AG08396 (cell line): ENCODE measurements at regions not wholly inside any gene's neighbourhood (a gene's known extent, or its start where the extent isn't known, plus 50 kb on each side); places are given as distances from the start of the nearest gene placed in this dataset.

Experiments used
- DNase-seq: peaks from one replicate; pipeline ENCODE4 v3.0.0; 2012; ENCODE audit warnings: low spot score, mixed read lengths

DNA sequence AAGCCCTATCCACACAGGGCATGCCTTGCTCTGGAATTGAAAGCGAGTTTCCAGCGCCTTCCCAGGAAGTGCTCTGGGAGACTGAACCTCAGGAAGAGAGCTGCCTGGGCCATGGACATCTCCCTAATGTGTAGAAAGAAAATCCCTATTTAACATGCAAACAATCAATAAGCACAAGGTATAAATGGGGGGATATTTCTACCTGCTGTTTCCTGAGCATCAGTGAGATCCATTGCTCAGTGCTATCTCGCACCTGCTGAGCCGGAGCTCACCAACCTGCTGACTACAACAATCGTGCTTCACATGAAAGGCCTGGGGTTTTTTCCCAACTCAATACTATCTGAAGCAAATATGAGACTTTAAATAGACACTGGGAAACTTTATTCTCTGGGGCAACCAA is 584.0 kb downstream of the GLRX3 start:
- no peak for DNase-seq

DNA sequence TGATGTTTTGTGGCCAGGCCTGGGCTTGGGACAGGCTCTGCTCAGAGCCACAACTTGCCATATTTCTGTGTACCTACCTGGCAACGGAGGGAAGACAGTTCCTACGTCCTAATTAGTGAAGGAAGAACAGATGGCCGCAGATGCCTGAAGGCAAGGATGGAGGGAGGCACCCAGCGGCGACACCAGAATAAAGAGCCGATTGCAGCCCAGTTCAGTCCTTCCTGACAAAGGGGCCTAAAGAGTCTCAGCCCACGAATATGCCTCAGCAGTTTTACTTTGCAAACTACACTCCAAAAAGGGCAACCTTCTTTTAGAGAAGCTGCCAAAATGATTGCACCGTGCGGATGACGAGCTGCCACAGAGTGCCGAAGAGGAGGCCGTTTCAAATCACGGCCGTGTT is 585.8 kb downstream of the GLRX3 start:
- no peak for DNase-seq

DNA sequence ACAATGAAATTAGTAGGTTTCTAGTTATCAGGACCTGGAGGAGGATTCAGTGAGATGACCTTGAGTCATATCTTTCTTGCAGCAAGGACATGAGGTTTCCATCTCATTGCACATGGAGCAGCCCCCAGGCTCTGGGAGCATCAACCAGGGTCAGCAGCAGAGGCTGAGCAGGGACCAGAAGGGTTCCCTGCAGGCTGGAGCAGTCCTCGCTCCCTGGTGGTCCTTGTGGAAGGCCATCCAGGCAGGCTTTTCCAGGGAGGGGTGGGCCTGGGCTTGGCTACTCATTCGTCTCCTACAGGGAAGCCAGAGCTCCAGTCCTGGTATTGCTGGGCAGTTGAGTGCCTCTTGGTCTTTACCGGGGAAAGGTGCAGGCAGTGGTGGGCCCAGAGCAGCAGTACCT is 587.5 kb downstream of the GLRX3 start:
- no peak for DNase-seq

DNA sequence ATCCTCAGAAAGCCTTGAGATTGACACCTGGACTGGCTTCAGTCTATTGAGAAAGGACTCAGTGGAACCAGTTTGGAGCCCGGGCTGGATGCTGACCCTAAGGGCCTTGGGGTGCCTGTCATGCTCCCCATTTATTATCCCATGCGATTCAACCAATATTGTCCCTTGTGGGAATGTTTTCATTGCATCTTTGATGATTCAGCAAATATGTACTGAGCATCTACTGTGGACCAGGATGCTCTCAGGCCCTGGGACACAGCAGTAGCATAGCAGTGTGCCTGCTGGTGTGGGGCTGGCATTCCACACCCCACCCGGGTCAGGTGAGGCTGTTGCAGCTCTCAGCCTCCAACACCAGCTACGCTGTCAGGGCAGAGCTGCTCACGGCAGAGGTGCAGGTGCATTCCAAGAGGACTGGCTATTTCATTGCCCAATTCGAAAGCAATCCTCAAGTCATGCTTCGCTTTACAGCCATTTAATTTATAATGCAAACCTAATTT is 586.0 kb downstream of the TCERG1L start:
- DNase-seq: no peak

DNA sequence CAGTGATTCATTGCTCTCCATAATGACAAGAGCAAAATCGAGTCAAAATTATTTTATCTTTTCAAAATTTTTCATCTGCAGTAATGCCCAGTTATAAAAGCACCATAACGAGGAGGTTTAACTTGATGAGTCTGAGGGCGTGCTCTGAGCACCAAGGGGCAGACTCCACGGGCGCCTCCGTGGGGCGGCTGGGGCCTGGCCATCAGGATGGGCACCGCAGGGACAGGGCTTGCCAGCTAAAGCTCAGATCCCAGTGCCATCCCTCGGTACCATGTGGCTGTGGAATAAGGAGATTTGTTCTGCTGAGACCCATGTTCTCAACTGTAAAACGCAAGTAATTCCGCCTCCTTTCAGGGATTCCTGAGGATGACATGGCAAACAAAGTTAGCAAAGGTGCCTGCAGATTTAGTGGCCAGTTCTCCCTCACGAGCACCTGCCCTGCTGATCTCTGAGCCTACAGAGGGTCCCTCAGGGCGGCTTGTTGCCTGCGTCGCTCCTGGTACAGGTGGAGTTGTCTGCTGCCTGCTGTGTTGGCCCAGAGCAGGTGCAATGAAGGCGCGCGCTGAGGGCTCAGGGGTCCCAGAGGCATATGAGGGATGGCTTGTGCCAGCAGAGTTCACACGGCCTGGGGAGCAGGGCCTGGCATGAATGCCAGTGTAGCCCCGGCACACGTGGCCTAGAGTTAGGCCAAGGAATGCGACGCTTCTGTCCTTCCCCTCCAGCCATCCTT is 584.4 kb downstream of the TCERG1L start:
- DNase-seq: no peak

- DNase-seq: no peak
Measured at GRCh38 chr10:130727766-130728490, 583.6 kb downstream of the TCERG1L start.

- no peak for DNase-seq
Measured at GRCh38 chr10:130728531-130729215, 582.8 kb downstream of the TCERG1L start.

DNA sequence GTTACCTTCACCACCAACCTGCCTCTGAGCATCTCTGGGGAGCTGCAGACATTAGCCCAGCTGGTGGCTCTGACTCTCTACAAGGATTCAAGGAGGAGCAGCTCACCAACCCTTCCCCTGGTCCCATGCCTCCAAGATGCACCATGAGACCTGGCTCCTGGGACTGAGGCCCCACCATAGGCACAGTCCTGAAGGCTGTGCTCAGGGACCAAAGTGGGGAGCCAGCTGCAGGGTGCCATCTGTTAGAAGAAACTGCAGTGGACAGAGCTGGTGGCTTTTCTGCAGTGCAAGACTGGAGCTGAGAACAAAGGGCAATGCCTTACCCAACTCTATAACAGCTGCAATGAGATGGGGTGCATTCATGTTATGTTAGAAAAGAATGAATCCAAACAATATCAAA is 581.6 kb downstream of the TCERG1L start:
- no peak for DNase-seq

DNA sequence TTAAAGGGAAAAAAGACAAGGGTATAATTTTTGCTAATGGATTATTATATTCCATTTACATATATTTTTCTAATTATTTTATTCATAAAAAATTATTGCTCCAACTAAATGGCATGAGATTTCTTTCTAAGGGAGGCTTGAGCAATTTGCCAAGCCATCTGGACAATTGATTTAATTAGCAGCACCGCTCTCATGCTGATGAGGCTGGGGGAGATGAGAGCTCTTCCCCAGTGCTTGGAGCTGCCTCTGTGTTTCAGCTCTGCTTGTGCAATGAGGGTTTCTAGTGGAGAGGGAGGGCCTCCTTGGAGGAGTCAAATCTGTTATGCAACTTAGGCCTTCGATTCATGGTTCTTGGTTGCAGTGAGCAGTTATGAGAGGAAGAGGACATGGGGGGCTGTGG is 574.3 kb downstream of the TCERG1L start:
- DNase-seq: no peak

DNA sequence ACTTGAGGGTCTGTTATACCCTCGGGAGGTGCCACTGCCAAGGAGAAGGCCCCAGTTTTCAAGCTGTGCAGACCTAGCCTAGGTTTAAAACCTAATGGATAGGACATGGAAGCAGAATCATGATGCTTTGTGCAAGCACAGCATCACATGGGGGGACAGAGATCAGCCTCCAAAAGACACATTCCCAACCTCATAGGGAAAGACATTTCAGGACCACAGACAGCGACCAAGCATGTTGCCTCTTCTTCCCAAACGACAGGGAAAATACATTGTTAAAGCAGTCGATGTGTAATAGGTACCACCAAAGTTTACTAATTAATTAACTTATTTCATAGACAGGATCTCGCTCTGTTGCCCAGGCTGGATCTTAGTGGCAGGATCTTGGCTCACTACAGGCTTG is 573.9 kb downstream of the TCERG1L start:
- no peak for DNase-seq

GRCh38 chr10:130739016-130739756 is 572.3 kb downstream of the TCERG1L start:
- no peak for DNase-seq

DNA sequence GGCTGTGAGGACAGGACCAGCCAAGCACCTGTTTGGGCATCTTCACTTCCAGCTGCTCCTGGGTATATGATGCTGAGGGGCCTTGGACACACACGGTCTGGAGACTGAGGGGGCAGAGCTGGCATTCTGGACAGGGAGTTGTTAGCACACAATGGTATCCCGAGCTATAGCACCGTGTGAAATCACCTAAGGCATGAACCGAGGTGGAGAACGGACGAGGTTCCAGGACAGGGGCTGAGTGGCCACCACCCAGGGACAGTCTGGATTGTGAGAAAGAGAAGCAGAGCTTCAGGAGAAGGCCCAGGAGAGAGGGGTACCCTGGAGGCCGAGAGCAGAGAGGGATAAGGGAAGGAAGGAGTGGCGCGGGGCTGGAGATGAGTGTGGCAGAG is 571.8 kb downstream of the TCERG1L start:
- no peak for DNase-seq

DNA sequence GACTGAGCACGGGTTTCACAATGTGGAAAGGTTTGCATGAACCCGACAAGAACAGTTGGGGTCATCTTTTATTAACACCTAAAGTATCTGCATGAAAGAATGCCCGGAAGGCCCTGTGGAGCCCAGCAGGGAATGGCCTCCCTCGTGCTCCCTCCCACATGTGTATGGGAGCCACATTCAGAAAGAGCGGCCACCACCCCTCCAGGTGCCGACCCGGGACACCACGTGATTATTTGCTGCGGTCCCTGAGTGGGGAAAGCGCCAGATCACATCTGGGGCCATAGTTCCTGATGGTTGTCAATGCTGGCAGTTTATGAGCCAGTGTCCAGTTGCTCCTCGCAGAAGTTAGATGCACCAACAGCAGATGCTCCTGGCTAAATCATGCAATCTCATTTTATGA is 571.4 kb downstream of the TCERG1L start:
- DNase-seq: no peak

DNA sequence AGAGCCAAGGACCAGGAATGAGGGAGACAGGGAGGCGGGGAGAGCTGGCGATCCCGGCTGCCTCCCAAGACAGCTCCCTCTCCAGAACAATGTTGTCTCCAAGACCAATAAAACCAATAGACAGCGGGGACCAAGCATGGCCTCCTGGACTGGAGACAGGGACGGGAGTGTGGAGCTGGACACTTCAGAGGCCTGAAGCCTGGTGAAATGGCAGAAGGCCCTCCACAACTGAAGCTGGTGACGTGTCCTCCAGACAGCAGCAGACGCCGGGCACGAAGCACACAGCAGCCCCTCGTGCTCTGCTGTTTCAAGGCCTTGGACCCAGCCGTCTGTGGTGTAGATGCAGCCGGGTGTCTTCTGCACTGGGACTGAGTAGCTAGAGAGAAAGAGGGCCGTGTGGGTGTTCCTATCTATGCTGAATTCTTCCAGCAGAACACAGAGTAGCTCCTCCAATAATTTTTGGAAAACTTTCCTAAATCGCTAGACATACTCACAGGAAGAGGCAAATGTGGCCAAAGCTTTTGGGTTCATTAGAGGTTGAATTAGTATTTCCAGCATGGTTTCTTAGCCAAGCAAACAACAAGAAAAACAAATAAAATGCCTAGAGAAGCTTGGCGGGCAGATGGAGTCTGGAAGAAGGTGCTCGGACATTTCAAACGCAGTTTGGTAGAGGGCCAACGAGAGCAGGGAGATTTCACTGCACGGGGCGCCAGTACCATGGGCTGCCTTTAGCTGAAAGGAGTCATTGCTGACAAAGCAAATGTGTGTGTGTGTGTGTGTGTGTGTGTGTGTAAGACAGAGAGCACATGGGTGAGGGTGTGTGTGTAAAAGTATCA is 570.4 kb downstream of the TCERG1L start:
- no peak for DNase-seq

- DNase-seq: no peak
Measured at GRCh38 chr10:130741901-130742855, 569.3 kb downstream of the TCERG1L start.

GRCh38 chr10:130742941-130743675 is 568.4 kb downstream of the TCERG1L start:
- no peak for DNase-seq

DNA sequence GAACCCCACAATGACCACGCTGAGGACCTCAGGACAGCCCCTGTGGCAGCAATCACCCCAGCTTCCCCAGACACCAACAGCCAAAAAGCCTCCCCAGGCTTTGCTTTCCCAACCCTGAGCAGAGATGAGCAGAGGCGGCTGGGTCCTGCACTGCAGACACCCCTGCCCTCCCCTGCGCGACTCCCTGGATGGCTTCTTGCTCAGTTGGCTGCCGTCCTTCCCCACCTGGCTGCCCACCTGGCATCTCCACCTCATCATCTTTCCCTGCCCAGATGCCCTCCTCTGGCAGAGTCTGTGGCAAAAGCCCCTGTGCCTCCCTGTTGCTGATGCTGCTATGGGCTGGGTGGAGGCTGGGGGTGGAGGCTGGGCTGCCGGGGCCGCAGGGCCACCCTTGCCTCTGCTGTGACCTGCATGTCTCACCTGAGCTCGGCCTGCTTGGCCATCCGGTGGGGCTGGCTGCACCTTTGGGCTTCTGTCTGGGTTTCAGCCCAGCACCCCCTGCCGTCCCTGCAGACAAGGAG is 567.7 kb downstream of the TCERG1L start:
- no peak for DNase-seq

DNA sequence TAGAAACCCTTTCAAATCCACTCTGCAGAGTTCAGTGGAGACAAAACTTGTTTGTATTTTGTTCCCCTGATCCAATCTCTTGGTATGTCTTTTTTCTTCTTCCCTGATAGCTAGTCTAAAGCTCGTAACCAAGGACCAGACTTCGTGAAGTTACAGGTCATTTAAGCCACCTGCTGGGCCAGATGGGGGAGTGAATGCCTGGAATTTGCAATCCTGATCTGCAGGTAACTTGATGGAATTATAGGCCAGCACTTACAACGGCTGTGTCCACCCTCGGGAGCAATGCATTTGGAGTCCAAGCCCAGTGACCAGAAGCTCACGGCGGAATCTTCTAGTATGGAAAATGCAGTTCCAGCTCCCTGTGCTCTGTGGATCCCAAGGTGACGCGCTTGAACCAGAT is 566.9 kb downstream of the TCERG1L start:
- DNase-seq: no peak

GRCh38 chr10:130745251-130745650 is 566.3 kb downstream of the TCERG1L start:
- DNase-seq: no peak
